IPS-NIHi7 (cell line): ENCODE measurements at regions not wholly inside any gene's neighbourhood (a gene's known extent, or its start where the extent isn't known, plus 50 kb on each side); places are given as distances from the start of the nearest gene placed in this dataset.
A peak's percentile ranks its signal among the peaks of the same experiment; 100 is the strongest.

ENCODE experiments used
- DNase-seq: peaks from one replicate; pipeline ENCODE4 v3.0.0; 2012; ENCODE audit warnings: mixed read lengths; ENCODE audit errors: extremely low spot score

GRCh38 chr6:126607289-126607688 lies 267.4 kb downstream of the CENPW start:
- no peak for DNase-seq

GRCh38 chr6:126608681-126609080 lies 268.8 kb downstream of the CENPW start:
- no peak for DNase-seq

GRCh38 chr6:126614642-126615504 lies 275.0 kb downstream of the CENPW start:
- peak; percentile 13 for DNase-seq

GRCh38 chr6:126616866-126617265 lies 277.0 kb downstream of the CENPW start:
- no peak for DNase-seq

GRCh38 chr6:126618639-126619343 lies 278.9 kb downstream of the CENPW start:
- no peak for DNase-seq

- no peak for DNase-seq
These were observed 280.8 kb downstream of the CENPW start for GRCh38 chr6:126620719-126621118.

- DNase-seq, result peak; percentile 39
These were observed 285.1 kb downstream of the CENPW start for GRCh38 chr6:126625019-126625418.

- peak; percentile 14 for DNase-seq
These were observed 288.2 kb downstream of the CENPW start for GRCh38 chr6:126628125-126628524.

GRCh38 chr6:126631363-126631762 lies 291.4 kb downstream of the CENPW start:
- DNase-seq, result no peak

GRCh38 chr6:126632271-126632670 lies 292.4 kb downstream of the CENPW start:
- DNase-seq, result no peak

- DNase-seq, result no peak
These were observed 293.5 kb downstream of the CENPW start for GRCh38 chr6:126633373-126633772.

GRCh38 chr6:126640356-126640755 lies 300.4 kb downstream of the CENPW start:
- no peak for DNase-seq

GRCh38 chr6:126640921-126641320 lies 301.0 kb downstream of the CENPW start:
- no peak for DNase-seq

GRCh38 chr6:126641641-126642040 lies 301.7 kb downstream of the CENPW start:
- no peak for DNase-seq

- no peak for DNase-seq
These were observed 303.4 kb downstream of the CENPW start for GRCh38 chr6:126643352-126643751.

GRCh38 chr6:126650931-126651330 lies 311.0 kb downstream of the CENPW start:
- no peak for DNase-seq

- DNase-seq, result peak; percentile 9
These were observed 317.8 kb downstream of the CENPW start for GRCh38 chr6:126657561-126658175.

- DNase-seq, result no peak
These were observed 320.5 kb downstream of the CENPW start for GRCh38 chr6:126660376-126660775.

- no peak for DNase-seq
These were observed 321.7 kb downstream of the CENPW start for GRCh38 chr6:126661646-126662045.

GRCh38 chr6:126662966-126663365 lies 323.1 kb downstream of the CENPW start:
- DNase-seq, result no peak

- DNase-seq, result no peak
These were observed 324.4 kb downstream of the CENPW start for GRCh38 chr6:126664271-126664670.

- no peak for DNase-seq
These were observed 325.6 kb downstream of the CENPW start for GRCh38 chr6:126665551-126665950.

GRCh38 chr6:126667071-126667470 lies 327.2 kb downstream of the CENPW start:
- DNase-seq, result no peak
